Epithelial cell of prostate (primary cell): ENCODE measurements at regions not wholly inside any gene's neighbourhood (a gene's known extent, or its start where the extent isn't known, plus 50 kb on each side); places are given as distances from the start of the nearest gene placed in this dataset.
"Not testable (repeated sequence)": the region's sequence is repeated elsewhere in the genome, so short reads cannot be mapped to it uniquely, and the experiment has no call there.

Source experiments
- DNase-seq: peaks from one replicate; pipeline ENCODE4 v3.0.0-alpha.2; 2011; ENCODE audit warnings: low read depth, low spot score
- H3K27ac ChIP-seq: fragments of 450-650 bp; 2 replicates; pipeline ENCODE4 v1.5.1; 2017; ENCODE audit warnings: mild to moderate bottlenecking

GRCh38 chr7:25430200-25430931 is 202.1 kb upstream of the NPVF start:
- no peak for DNase-seq

GRCh38 chr7:25431956-25432450 is 203.7 kb upstream of the NPVF start:
- DNase-seq = no peak
- no peak overlapping the region for H3K27ac ChIP-seq

More at GRCh38 chr7:25430200-25430931, 202.1 kb upstream of the NPVF start:
- H3K27ac ChIP-seq = no peak overlapping the region

GRCh38 chr7:25432807-25433206 is 204.5 kb upstream of the NPVF start:
- no peak overlapping the region for H3K27ac ChIP-seq
- DNase-seq = no peak

- DNase-seq = no peak
- no peak overlapping the region for H3K27ac ChIP-seq
These were observed 208.1 kb upstream of the NPVF start for GRCh38 chr7:25436413-25436812.

- no peak overlapping the region for H3K27ac ChIP-seq
- DNase-seq = no peak
These were observed 209.0 kb upstream of the NPVF start for GRCh38 chr7:25437308-25437707.

GRCh38 chr7:25444991-25445390 is 216.7 kb upstream of the NPVF start:
- no peak for DNase-seq
- no peak overlapping the region for H3K27ac ChIP-seq

- H3K27ac ChIP-seq = no peak overlapping the region
- DNase-seq = no peak
These were observed 220.0 kb upstream of the NPVF start for GRCh38 chr7:25448301-25448700.

GRCh38 chr7:25454020-25454419 is 225.7 kb upstream of the NPVF start:
- H3K27ac ChIP-seq = no peak overlapping the region
- no peak for DNase-seq

- no peak overlapping the region for H3K27ac ChIP-seq
- no peak for DNase-seq
These were observed 226.3 kb upstream of the NPVF start for GRCh38 chr7:25454562-25455041.

- DNase-seq = no peak
These were observed 227.5 kb upstream of the NPVF start for GRCh38 chr7:25455683-25456251.

GRCh38 chr7:25456467-25457171 is 228.3 kb upstream of the NPVF start:
- DNase-seq = no peak
- no peak overlapping the region for H3K27ac ChIP-seq

More at GRCh38 chr7:25455683-25456251, 227.5 kb upstream of the NPVF start:
- H3K27ac ChIP-seq = no peak overlapping the region

GRCh38 chr7:25459057-25459456 is 230.8 kb upstream of the NPVF start:
- DNase-seq = no peak
- H3K27ac ChIP-seq = no peak overlapping the region

- no peak for DNase-seq
- no peak overlapping the region for H3K27ac ChIP-seq
These were observed 232.1 kb upstream of the NPVF start for GRCh38 chr7:25460433-25460832.

- H3K27ac ChIP-seq = no peak overlapping the region
- no peak for DNase-seq
These were observed 241.4 kb upstream of the NPVF start for GRCh38 chr7:25469669-25470068.

GRCh38 chr7:25476863-25477499 is 248.7 kb upstream of the NPVF start:
- H3K27ac ChIP-seq = no peak overlapping the region
- DNase-seq = no peak

- H3K27ac ChIP-seq, DNase-seq: not testable (repeated sequence)
These were observed 249.9 kb upstream of the NPVF start for GRCh38 chr7:25478221-25478620.

GRCh38 chr7:25478925-25479324 is 250.6 kb upstream of the NPVF start:
- no peak for DNase-seq
- no peak overlapping the region for H3K27ac ChIP-seq

GRCh38 chr7:25481891-25482290 is 253.6 kb upstream of the NPVF start:
- DNase-seq = no peak
- no peak overlapping the region for H3K27ac ChIP-seq

- H3K27ac ChIP-seq = no peak overlapping the region
- DNase-seq = no peak
These were observed 254.3 kb upstream of the NPVF start for GRCh38 chr7:25482631-25483030.

GRCh38 chr7:25485026-25485425 is 256.7 kb upstream of the NPVF start:
- no peak for DNase-seq
- no peak overlapping the region for H3K27ac ChIP-seq

GRCh38 chr7:25486656-25487055 is 258.4 kb upstream of the NPVF start:
- no peak for DNase-seq
- H3K27ac ChIP-seq = no peak overlapping the region
